HEK293 (cell line): ENCODE measurements at regions not wholly inside any gene's neighbourhood (a gene's known extent, or its start where the extent isn't known, plus 50 kb on each side); places are given as distances from the start of the nearest gene placed in this dataset.

Source experiments
- CTCF ChIA-PET: fragments of 350-600 bp; formaldehyde crosslinking; extraction: SDS; loops from one replicate; lab custom pipeline; 2021; ENCODE audit warnings: antibody characterized with exemption; lab: Yijun Ruan, JAX
- POLR2A ChIA-PET: fragments of 300-600 bp; formaldehyde crosslinking; extraction: SDS; loops from one replicate; lab custom pipeline; 2020; ENCODE audit warnings: antibody characterized with exemption, inconsistent platforms; lab: Yijun Ruan, JAX
- H3K27ac ChIP-seq: fragments of 200-500 bp; sonication (Bioruptor generic); 2 replicates; pipeline ENCODE4 v1.5.1; 2014; ENCODE audit warnings: low read depth, low read length, control low read depth, inconsistent platforms; ENCODE audit errors: extremely low read depth
- H3K36me3 ChIP-seq, 2 experiments: fragments of 200-500 bp in 1 of 2; sonication (Bioruptor generic) in 1 of 2; 1 replicate in 1 of 2; 2 replicates in 1 of 2; pipeline ENCODE4 v1.5.1; 2014 to 2017; ENCODE audit warnings: inconsistent platforms in 2 of 2, low read length in 2 of 2; ENCODE audit not compliant: control insufficient read depth in 2 of 2, insufficient read depth in 1 of 2
- H3K4me1 ChIP-seq: fragments of 200-500 bp; sonication (Bioruptor generic); 2 replicates; pipeline ENCODE4 v1.5.1; 2014; ENCODE audit warnings: mild to moderate bottlenecking, low read length, inconsistent platforms; ENCODE audit not compliant: control insufficient read depth, insufficient read depth
- H3K4me3 ChIP-seq: 2 replicates; pipeline ENCODE4 v1.5.1; 2011; ENCODE audit warnings: low read depth, mild to moderate bottlenecking, control low read depth, low read length, moderate library complexity
- H3K9me3 ChIP-seq: fragments of 200-500 bp; sonication (Bioruptor generic); 2 replicates; pipeline ENCODE4 v1.5.1; 2014; ENCODE audit warnings: low read depth, low read length, inconsistent platforms; ENCODE audit not compliant: control insufficient read depth, insufficient read depth
- IKZF3 ChIP-seq: fragments of 450-650 bp; IDR thresholded peaks from 2 replicates; pipeline ENCODE4 v1.5.0; 2018; ENCODE audit warnings: missing biosample characterization, mild to moderate bottlenecking, missing genetic modification characterization, moderate library complexity
- SP7 ChIP-seq: fragments of 450-650 bp; formaldehyde crosslinking; IDR thresholded peaks from 2 replicates; pipeline ENCODE4 v1.5.1; 2016; ENCODE audit warnings: missing biosample characterization, missing genetic modification characterization
- TRIM28 ChIP-seq: IDR thresholded peaks from 2 replicates; pipeline ENCODE4 v1.6.1; 2011; ENCODE audit warnings: low read length, control low read depth, borderline replicate concordance
- ZBTB20 ChIP-seq: fragments of 450-650 bp; formaldehyde crosslinking; IDR thresholded peaks from 2 replicates; pipeline ENCODE4 v1.5.1; 2016; ENCODE audit warnings: missing biosample characterization, missing genetic modification characterization
- ZNF114 ChIP-seq: fragments of 450-650 bp; formaldehyde crosslinking; IDR thresholded peaks from 2 replicates; pipeline ENCODE4 v1.5.0; 2017; ENCODE audit warnings: missing biosample characterization, missing genetic modification characterization
- ZNF155 ChIP-seq: fragments of 450-650 bp; formaldehyde crosslinking; IDR thresholded peaks from 2 replicates; pipeline ENCODE4 v1.5.1; 2016; ENCODE audit warnings: missing biosample characterization, missing genetic modification characterization
- ZNF175 ChIP-seq: fragments of 450-650 bp; formaldehyde crosslinking; IDR thresholded peaks from 2 replicates; pipeline ENCODE4 v1.5.1; 2016; ENCODE audit warnings: missing biosample characterization, missing genetic modification characterization
- ZNF202 ChIP-seq: fragments of 450-650 bp; formaldehyde crosslinking; IDR thresholded peaks from 2 replicates; pipeline ENCODE4 v1.5.1; 2016; ENCODE audit warnings: missing biosample characterization, missing genetic modification characterization, borderline replicate concordance
- ZNF214 ChIP-seq: fragments of 450-650 bp; formaldehyde crosslinking; IDR thresholded peaks from 2 replicates; pipeline ENCODE4 v1.5.1; 2017; ENCODE audit warnings: missing biosample characterization, mild to moderate bottlenecking, missing genetic modification characterization, borderline replicate concordance
- ZNF23 ChIP-seq: fragments of 450-650 bp; formaldehyde crosslinking; IDR thresholded peaks from 2 replicates; pipeline ENCODE4 v1.5.1; 2016; ENCODE audit warnings: missing biosample characterization, missing genetic modification characterization, borderline replicate concordance
- ZNF274 ChIP-seq, 2 experiments: fragments of 200-500 bp in 1 of 2; fragments of 450-650 bp in 1 of 2; sonication (Bioruptor generic) in 1 of 2; formaldehyde crosslinking in 1 of 2; IDR thresholded peaks; 2 replicates each; pipeline versions ENCODE4 v1.5.1 to v1.6.1; 2014 to 2016; ENCODE audit warnings: borderline replicate concordance in 1 of 2, inconsistent platforms in 1 of 2, low read length in 1 of 2, missing biosample characterization in 1 of 2, missing genetic modification characterization in 1 of 2
- ZNF335 ChIP-seq: fragments of 450-650 bp; formaldehyde crosslinking; conservative IDR thresholded peaks from 2 replicates; pipeline ENCODE4 v1.5.1; 2016; ENCODE audit warnings: missing biosample characterization, missing genetic modification characterization
- ZNF423 ChIP-seq: fragments of 450-650 bp; formaldehyde crosslinking; IDR thresholded peaks from 2 replicates; pipeline ENCODE4 v1.5.1; 2016; ENCODE audit warnings: missing biosample characterization, missing genetic modification characterization
- ZNF510 ChIP-seq: fragments of 450-650 bp; formaldehyde crosslinking; IDR thresholded peaks from 2 replicates; pipeline ENCODE4 v1.5.1; 2018; ENCODE audit warnings: mild to moderate bottlenecking, missing genetic modification characterization, missing biosample characterization; ENCODE audit not compliant: insufficient replicate concordance
- ZNF629 ChIP-seq: fragments of 450-650 bp; formaldehyde crosslinking; IDR thresholded peaks from 2 replicates; pipeline ENCODE4 v1.5.1; 2017; ENCODE audit warnings: missing biosample characterization, missing genetic modification characterization
- ZNF664 ChIP-seq: fragments of 450-650 bp; formaldehyde crosslinking; IDR thresholded peaks from 2 replicates; pipeline ENCODE4 v1.5.1; 2016; ENCODE audit warnings: missing biosample characterization, missing genetic modification characterization
- ZNF670 ChIP-seq: fragments of 450-650 bp; formaldehyde crosslinking; IDR thresholded peaks from 2 replicates; pipeline ENCODE4 v1.5.1; 2016; ENCODE audit warnings: missing biosample characterization, missing genetic modification characterization, low read depth
- TF ChIP-seq, protein P1 (sequence below): fragments of 450-650 bp; formaldehyde crosslinking; IDR thresholded peaks from 2 replicates; pipeline ENCODE4 v1.5.1; 2016; ENCODE audit warnings: missing biosample characterization, missing genetic modification characterization, borderline replicate concordance

GRCh38 chr2:242030858-242031257 lies 161.3 kb downstream of the RTP5 start:
- no peak for TF ChIP-seq ZNF510 (tag by site-specific recombination)
- TF ChIP-seq ZNF23 (tag by site-specific recombination) = no peak
- TF ChIP-seq ZBTB20 (tag by site-specific recombination) = no peak
- no peak for TF ChIP-seq ZNF214 (tag by site-specific recombination)
- TF ChIP-seq ZNF664 (tag by site-specific recombination) = no peak
- TF ChIP-seq ZNF335 (tag by site-specific recombination) = no peak
- no peak for TF ChIP-seq ZNF423 (tag by site-specific recombination)
- no peak for TF ChIP-seq ZNF114
- TF ChIP-seq TRIM28 = no peak
- TF ChIP-seq, protein P1, sequence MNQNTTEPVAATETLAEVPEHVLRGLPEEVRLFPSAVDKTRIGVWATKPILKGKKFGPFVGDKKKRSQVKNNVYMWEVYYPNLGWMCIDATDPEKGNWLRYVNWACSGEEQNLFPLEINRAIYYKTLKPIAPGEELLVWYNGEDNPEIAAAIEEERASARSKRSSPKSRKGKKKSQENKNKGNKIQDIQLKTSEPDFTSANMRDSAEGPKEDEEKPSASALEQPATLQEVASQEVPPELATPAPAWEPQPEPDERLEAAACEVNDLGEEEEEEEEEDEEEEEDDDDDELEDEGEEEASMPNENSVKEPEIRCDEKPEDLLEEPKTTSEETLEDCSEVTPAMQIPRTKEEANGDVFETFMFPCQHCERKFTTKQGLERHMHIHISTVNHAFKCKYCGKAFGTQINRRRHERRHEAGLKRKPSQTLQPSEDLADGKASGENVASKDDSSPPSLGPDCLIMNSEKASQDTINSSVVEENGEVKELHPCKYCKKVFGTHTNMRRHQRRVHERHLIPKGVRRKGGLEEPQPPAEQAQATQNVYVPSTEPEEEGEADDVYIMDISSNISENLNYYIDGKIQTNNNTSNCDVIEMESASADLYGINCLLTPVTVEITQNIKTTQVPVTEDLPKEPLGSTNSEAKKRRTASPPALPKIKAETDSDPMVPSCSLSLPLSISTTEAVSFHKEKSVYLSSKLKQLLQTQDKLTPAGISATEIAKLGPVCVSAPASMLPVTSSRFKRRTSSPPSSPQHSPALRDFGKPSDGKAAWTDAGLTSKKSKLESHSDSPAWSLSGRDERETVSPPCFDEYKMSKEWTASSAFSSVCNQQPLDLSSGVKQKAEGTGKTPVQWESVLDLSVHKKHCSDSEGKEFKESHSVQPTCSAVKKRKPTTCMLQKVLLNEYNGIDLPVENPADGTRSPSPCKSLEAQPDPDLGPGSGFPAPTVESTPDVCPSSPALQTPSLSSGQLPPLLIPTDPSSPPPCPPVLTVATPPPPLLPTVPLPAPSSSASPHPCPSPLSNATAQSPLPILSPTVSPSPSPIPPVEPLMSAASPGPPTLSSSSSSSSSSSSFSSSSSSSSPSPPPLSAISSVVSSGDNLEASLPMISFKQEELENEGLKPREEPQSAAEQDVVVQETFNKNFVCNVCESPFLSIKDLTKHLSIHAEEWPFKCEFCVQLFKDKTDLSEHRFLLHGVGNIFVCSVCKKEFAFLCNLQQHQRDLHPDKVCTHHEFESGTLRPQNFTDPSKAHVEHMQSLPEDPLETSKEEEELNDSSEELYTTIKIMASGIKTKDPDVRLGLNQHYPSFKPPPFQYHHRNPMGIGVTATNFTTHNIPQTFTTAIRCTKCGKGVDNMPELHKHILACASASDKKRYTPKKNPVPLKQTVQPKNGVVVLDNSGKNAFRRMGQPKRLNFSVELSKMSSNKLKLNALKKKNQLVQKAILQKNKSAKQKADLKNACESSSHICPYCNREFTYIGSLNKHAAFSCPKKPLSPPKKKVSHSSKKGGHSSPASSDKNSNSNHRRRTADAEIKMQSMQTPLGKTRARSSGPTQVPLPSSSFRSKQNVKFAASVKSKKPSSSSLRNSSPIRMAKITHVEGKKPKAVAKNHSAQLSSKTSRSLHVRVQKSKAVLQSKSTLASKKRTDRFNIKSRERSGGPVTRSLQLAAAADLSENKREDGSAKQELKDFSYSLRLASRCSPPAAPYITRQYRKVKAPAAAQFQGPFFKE (tag by site-specific recombination) = no peak
- no peak for TF ChIP-seq IKZF3 (tag by site-specific recombination)
- no peak for TF ChIP-seq ZNF670
- ChIA-PET POLR2A (no interaction called here), CTCF (no interaction called here)
- H3K27ac ChIP-seq = no peak overlapping the region
- no peaks in the 10 kb centered on the region for H3K9me3 ChIP-seq
- H3K4me3 ChIP-seq = no peak overlapping the region
- no peaks in the 10 kb centered on the region for H3K4me1 ChIP-seq
- H3K36me3 ChIP-seq = no peaks in the 10 kb centered on the region

DNA sequence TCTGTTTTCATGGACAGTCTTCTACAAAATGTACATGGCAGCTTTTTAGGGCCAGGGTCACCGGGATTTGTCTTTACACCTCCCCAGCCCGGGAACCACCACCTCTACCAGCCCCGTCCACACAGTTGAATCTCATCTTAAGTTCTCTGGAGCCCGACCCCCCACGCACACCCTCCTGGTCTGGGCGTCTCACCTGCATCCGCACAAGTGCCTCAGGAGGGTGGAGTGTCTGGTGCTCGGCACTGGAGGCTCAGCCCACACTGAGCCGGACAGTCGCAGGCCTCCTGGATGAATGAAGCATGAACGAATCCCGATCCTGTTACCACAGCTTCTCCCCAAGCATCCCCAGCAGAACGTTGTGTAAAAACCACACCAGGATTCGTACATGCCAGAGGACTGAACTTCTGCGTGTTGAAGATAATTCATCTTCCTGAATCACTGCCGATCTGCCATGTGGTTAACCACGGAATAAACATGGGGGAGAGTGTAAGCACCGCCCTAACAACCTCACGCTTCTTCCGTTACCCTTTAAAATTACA lies 162.0 kb downstream of the RTP5 start:
- POLR2A ChIA-PET = no interaction called here
- Histone ChIP-seq H3K36me3 (no peaks in the 10 kb centered on the region), H3K27ac (no peak overlapping the region), H3K4me3 (no peak overlapping the region), H3K4me1 (no peaks in the 10 kb centered on the region), H3K9me3 (no peaks in the 10 kb centered on the region)
- CTCF ChIA-PET = no interaction called here
- peak; percentile 93 for TF ChIP-seq SP7 (tag by site-specific recombination)
- TF ChIP-seq ZNF202 = no peak
- TF ChIP-seq ZNF629 (tag by site-specific recombination) = no peak
- TF ChIP-seq ZNF274 (IDR thresholded peaks at IDR 0.05; ENCODE audit: low read length) = no peak
- no peak for TF ChIP-seq ZNF274 (tag by site-specific recombination; IDR thresholded peaks at IDR 0.05; ENCODE audit: borderline replicate concordance)
- no peak for TF ChIP-seq ZNF155 (tag by site-specific recombination)
- no peak for TF ChIP-seq ZNF175
